ENCODE measurements at regions not wholly inside any gene's neighbourhood (a gene's known extent, or its start where the extent isn't known, plus 50 kb on each side); places are given as distances from the start of the nearest gene placed in this dataset.
"Not testable (repeated sequence)": the region's sequence is repeated elsewhere in the genome, so short reads cannot be mapped to it uniquely, and the experiment has no call there.

DNA sequence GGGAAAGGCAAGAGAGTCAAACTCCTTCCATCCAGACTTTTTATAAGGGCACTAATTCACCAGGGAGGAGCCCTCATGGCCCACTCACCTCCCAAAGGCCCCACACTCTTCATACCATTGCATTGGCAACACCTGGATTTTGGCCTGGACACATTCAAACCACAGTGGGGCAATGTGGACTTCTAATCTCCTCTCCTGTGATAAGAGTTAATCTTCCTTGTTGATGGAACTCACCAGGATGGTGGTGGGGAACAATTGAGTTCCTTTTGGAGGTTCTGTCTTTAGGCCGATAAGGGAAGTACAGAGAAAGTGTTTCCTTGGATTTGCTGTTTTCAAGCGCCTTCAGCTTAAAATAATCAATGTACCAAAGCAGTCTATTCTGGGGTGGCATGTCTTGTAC is 268.7 kb downstream of the CD83 start:
- TF ChIP-seq, protein P1, sequence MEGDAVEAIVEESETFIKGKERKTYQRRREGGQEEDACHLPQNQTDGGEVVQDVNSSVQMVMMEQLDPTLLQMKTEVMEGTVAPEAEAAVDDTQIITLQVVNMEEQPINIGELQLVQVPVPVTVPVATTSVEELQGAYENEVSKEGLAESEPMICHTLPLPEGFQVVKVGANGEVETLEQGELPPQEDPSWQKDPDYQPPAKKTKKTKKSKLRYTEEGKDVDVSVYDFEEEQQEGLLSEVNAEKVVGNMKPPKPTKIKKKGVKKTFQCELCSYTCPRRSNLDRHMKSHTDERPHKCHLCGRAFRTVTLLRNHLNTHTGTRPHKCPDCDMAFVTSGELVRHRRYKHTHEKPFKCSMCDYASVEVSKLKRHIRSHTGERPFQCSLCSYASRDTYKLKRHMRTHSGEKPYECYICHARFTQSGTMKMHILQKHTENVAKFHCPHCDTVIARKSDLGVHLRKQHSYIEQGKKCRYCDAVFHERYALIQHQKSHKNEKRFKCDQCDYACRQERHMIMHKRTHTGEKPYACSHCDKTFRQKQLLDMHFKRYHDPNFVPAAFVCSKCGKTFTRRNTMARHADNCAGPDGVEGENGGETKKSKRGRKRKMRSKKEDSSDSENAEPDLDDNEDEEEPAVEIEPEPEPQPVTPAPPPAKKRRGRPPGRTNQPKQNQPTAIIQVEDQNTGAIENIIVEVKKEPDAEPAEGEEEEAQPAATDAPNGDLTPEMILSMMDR (IDR thresholded peaks at IDR 0.05; ENCODE audit: low read depth, low read length), result no peak
- H3K4me3 ChIP-seq (replicated peaks in 1 of 2; ENCODE audit: low read depth in 2 of 2, low read length in 2 of 2), result no peak overlapping the region
- DNase-seq (ENCODE audit: low read depth in 2 of 2), result no peak

DNA sequence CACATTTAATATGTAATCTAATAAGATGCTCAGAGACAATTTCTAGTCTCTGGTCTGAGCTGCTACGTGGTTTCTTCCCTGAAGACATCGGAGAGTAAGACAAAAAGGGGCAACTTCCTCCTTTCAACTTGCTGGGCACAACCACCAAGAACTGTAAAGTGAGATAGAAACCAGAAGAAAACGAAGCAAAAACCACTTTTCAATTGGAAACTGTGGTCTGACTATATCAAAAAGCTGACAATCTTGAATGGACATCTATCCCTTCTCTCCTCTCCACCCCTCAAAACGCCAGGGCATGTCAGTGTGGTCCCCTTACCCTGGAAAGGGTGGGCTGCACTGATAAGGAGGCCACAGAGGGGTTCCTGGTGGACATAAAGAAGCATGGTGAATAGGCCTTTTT is 269.1 kb downstream of the CD83 start:
- TF ChIP-seq, protein P1 (IDR thresholded peaks at IDR 0.05; ENCODE audit: low read depth, low read length), result no peak
- DNase-seq (ENCODE audit: low read depth in 2 of 2), result no peak
- no peak overlapping the region for H3K4me3 ChIP-seq (replicated peaks in 1 of 2; ENCODE audit: low read depth in 2 of 2, low read length in 2 of 2)

- DNase-seq (ENCODE audit: low read depth in 2 of 2), result no peak
- TF ChIP-seq, protein P1 (IDR thresholded peaks at IDR 0.05; ENCODE audit: low read depth, low read length), result no peak
- H3K4me3 ChIP-seq (replicated peaks in 1 of 2; ENCODE audit: low read depth in 2 of 2, low read length in 2 of 2), result no peak overlapping the region
These were observed 270.8 kb downstream of the CD83 start for GRCh38 chr6:14388371-14388770.

DNA sequence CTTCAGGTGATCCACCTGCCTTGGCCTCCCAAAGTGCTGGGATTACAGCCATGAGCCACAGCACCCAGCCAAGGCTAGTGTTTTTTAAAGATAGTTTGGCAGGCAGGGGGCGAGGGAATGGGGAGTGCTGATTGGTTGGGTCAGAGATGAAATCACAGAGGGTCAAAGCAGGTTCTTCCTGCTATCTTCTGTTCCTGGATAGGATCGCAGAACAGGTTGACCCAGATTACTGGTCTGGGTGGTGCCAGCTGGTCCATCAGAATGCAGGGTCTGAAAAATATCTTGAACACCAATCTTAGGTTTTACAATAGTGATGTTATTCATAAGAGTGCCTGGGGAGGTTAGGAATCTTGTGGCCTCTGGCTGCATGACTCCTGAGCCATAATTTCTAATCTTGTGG is 272.2 kb downstream of the CD83 start:
- not testable (repeated sequence) for H3K4me3 ChIP-seq (replicated peaks in 1 of 2; ENCODE audit: low read depth in 2 of 2, low read length in 2 of 2); DNase-seq (ENCODE audit: low read depth in 2 of 2)

DNA sequence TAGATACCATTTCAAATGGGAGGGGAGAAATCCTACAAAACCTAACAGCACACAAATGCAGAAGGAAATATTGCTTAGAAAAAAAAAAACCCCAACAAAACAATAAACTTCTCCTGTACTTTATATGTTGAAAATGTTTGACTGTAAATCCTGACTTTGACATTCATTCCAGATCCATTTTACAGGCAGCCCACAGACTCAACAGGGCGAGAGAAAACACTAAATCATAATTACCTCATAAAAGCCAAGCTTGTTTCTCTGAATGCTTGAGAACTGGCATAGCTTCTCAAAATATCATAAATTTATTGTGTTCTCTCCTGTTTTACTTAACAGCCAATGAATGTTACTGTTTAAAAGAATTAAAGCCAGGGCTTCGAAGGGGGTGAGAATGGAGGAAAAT is 273.2 kb downstream of the CD83 start:
- TF ChIP-seq, protein P1 (IDR thresholded peaks at IDR 0.05; ENCODE audit: low read depth, low read length), result no peak
- DNase-seq (ENCODE audit: low read depth in 2 of 2), result no peak
- H3K4me3 ChIP-seq (replicated peaks in 1 of 2; ENCODE audit: low read depth in 2 of 2, low read length in 2 of 2), result no peak overlapping the region

- TF ChIP-seq, protein P1 (IDR thresholded peaks at IDR 0.05; ENCODE audit: low read depth, low read length), result no peak
- no peak overlapping the region for H3K4me3 ChIP-seq (replicated peaks in 1 of 2; ENCODE audit: low read depth in 2 of 2, low read length in 2 of 2)
- DNase-seq (ENCODE audit: low read depth in 2 of 2), result no peak
These were observed 276.3 kb downstream of the CD83 start for GRCh38 chr6:14393910-14394309.

- TF ChIP-seq, protein P1 (IDR thresholded peaks at IDR 0.05; ENCODE audit: low read depth, low read length), result no peak
- H3K4me3 ChIP-seq (replicated peaks in 1 of 2; ENCODE audit: low read depth in 2 of 2, low read length in 2 of 2), result no peak overlapping the region
- DNase-seq (ENCODE audit: low read depth in 2 of 2), result no peak
These were observed 278.8 kb downstream of the CD83 start for GRCh38 chr6:14396392-14396791.
